Tibial nerve (tissue), 4 donors: ENCODE measurements at regions not wholly inside any gene's neighbourhood (a gene's known extent, or its start where the extent isn't known, plus 50 kb on each side); places are given as distances from the start of the nearest gene placed in this dataset.

Source experiments
- CTCF ChIP-seq, 5 experiments: fragments of 200-600 bp in 3 of 5; fragments of 450-650 bp in 2 of 5; sonication (generic) in 3 of 5; IDR thresholded peaks; one replicate each; pipeline ENCODE4 v1.5.1; 2016 to 2019; ENCODE audit warnings: antibody characterized with exemption in 5 of 5, mild to moderate bottlenecking in 3 of 5, moderate library complexity in 2 of 5
- EP300 ChIP-seq, 2 donors: sonication (generic); formaldehyde crosslinking; IDR thresholded peaks; one replicate each; pipeline ENCODE4 v1.6.1; 2017; ENCODE audit warnings: antibody characterized with exemption in 2 of 2, mild to moderate bottlenecking in 1 of 2
- POLR2A ChIP-seq, 2 donors: fragments of 450-650 bp; IDR thresholded peaks; one replicate each; pipeline ENCODE4 v1.6.1; 2017; ENCODE audit warnings: antibody characterized with exemption in 2 of 2, mild to moderate bottlenecking in 2 of 2, moderate library complexity in 2 of 2

GRCh38 chr20:11331096-11331495 is 586.6 kb upstream of the BTBD3 start:
- TF ChIP-seq POLR2A (IDR thresholded peaks at IDR 0.05) (no peak), CTCF (IDR thresholded peaks at IDR 0.05) (no peak), EP300 (IDR thresholded peaks at IDR 0.05) (no peak)
